HG03066 (cell line): ENCODE measurements at regions not wholly inside any gene's neighbourhood (a gene's known extent, or its start where the extent isn't known, plus 50 kb on each side); places are given as distances from the start of the nearest gene placed in this dataset.

Source experiments
- ATAC-seq: cut with Tn5 transposase; IDR thresholded peaks from one replicate; pipeline ENCODE4 v1.9.1; 2021; ENCODE audit warnings: low read depth; ENCODE audit not compliant: unreplicated experiment

DNA sequence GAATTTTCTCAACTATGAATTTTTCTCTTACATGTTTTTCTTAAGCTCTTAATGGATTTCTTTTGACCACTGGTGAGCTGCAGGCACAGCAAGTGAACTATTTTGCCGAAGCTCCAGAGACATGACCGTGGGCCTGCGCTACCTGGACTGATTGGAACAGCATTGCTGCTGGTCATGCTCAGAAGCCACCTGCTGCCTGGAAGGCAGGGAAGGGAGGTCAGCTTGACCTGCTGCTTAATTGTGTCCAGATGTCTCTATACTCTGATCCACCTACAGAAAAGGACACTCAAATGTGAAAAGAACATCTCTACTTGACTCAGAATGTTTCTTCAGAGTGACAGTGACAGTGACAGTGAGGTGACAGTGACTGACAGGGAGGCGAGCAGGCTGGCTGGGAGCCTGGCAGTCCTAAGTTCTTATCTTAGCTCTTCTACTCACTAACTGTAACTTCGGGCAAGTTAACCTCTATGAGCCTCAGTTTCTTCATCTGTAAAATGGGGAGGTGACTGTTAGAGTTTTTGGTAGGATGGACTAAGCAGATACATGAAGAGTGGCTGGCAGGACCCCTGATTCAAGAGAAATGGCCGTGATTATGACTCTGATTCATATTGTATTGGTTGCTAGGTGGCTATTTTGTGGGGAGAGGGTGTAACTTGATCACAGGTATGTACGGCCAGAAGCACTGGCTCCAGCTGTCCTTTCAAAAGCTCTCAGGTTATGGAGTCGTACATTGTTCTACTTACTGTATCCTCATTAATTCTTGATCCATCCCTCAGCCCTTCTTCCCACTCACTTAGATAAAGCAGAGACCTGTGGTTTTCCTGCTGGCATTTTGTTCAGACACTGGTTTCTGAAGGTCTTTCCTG lies 54.8 kb upstream of the DLG1 start:
- ATAC-seq, result no peak

DNA sequence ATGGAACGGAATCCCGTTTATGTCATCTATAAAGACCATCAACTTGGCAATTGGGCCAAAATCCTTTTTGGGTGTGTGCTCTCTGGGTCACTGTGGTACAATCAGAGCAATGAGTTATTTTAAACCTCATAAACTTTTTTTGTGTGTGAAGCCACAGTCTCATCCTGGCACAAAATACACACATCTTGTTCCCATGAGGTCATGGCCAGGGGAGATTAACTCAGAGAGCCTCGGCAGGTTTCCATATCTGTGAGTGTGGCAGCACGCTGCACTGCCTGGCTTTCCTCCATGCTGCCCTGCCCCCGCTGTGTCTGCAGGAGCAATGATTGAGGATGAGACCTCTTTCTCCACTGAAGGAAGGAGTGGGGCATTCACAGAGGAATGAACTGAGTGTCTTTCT lies 54.0 kb upstream of the DLG1 start:
- ATAC-seq, result no peak

DNA sequence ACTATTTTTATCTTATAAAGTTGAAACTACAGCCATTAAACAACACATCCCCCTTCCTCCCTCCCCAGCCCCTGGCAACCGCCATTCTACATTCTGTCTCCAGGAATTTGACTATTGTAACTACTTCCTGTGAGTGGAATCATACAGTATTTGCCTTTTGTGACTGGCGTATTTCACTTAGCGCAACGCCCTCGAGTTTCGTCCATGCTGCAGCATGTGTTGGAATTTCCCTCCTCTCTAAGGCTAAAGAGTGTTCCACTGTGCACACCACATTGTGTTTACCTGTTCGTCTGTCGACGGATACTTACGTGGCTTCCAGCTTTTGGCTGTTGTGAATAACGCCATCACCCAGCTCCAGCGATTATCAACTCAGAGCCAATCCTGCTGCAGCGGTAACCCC lies 52.0 kb upstream of the DLG1 start:
- ATAC-seq, result no peak

DNA sequence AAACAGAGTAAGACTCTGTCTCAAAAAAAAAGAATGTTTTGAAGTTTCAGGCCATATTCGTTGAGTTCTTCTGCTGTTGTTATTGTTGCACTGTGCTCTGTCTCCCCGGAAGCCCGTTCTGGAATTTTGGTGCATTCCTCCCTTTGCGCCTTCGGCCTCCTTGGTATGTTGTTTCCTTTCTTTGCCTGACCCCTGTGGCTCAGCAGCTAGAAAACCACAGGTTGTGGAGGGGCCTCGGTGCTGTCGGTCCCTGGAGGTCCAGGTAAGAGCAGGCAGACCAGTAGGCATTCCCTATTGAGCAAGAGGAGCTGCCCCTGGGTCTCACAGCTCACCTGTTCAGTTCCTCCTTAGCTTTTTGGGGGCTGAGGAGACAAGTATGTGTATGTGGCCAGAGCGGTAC lies 51.0 kb upstream of the DLG1 start:
- ATAC-seq, result no peak
